ENCODE measurements at regions not wholly inside any gene's neighbourhood (a gene's known extent, or its start where the extent isn't known, plus 50 kb on each side); places are given as distances from the start of the nearest gene placed in this dataset.

- no peak for TF ChIP-seq CTCF (conservative IDR thresholded peaks at IDR 0.05; ENCODE audit: low read length)
- no peak for TF ChIP-seq EZH2phosphoT487 (IDR thresholded peaks at IDR 0.05; ENCODE audit: borderline replicate concordance)
Measured at GRCh38 chr20:50406610-50407136, 103.5 kb upstream of the PTPN1 start.

Measured in Loucy (cell line).